Stimulated activated naive CD8-positive, alpha-beta T cell treated with anti-CD3 and anti-CD28 coated beads, Interleukin-15, amount 100 ng/mL, for 72 hours (primary cell): ENCODE measurements at regions not wholly inside any gene's neighbourhood (a gene's known extent, or its start where the extent isn't known, plus 50 kb on each side); places are given as distances from the start of the nearest gene placed in this dataset.
"Not testable (repeated sequence)": the region's sequence is repeated elsewhere in the genome, so short reads cannot be mapped to it uniquely, and the experiment has no call there.

Experiments
- ATAC-seq: fragments of 150-1000 bp; cut with Tn5 transposase; 2 replicates; pipeline ENCODE4 v1.10.0; 2021; ENCODE audit warnings: mild to moderate bottlenecking, moderate library complexity
- DNase-seq, 2 donors: peaks; one replicate each; pipeline ENCODE4 v3.0.0; 2021 to 2022
- H3K27ac Mint-ChIP-seq, 2 donors: one replicate each; pipeline ENCODE4 v1.8.0; 2022; ENCODE audit warnings: mild to moderate bottlenecking in 2 of 2, mixed read lengths in 2 of 2, moderate library complexity in 2 of 2
- H3K27me3 Mint-ChIP-seq: one replicate; pipeline ENCODE4 v1.8.0; 2022; ENCODE audit warnings: mixed read lengths
- H3K4me1 Mint-ChIP-seq: one replicate; pipeline ENCODE4 v1.8.0; 2022; ENCODE audit warnings: mild to moderate bottlenecking, mixed read lengths
- H3K4me3 Mint-ChIP-seq, 2 donors: one replicate each; pipeline ENCODE4 v1.8.0; 2022; ENCODE audit warnings: mild to moderate bottlenecking in 2 of 2, mixed read lengths in 2 of 2, moderate library complexity in 1 of 2
- H3K9me3 Mint-ChIP-seq, 2 donors: one replicate each; pipeline ENCODE4 v1.8.0; 2022; ENCODE audit warnings: mixed read lengths in 2 of 2

- H3K27me3 Mint-ChIP-seq: no peaks in the 10 kb centered on the region
- no peak overlapping the region for H3K27ac Mint-ChIP-seq
- ATAC-seq (no peak), DNase-seq (no peak)
- H3K4me1 Mint-ChIP-seq: no peaks in the 10 kb centered on the region
- peaks cover 0 to 9% of the 10 kb centered on the region in 2 donors for H3K9me3 Mint-ChIP-seq
- H3K4me3 Mint-ChIP-seq: no peak overlapping the region
These were observed 926.9 kb downstream of the TMTC2 start for GRCh38 chr12:83613586-83614110.

GRCh38 chr12:83603106-83603505, 916.4 kb downstream of the TMTC2 start:
- H3K4me3 Mint-ChIP-seq: no peak overlapping the region
- no peak for ATAC-seq
- DNase-seq: no peak
- H3K9me3 Mint-ChIP-seq: peaks cover 17 to 31% of the 10 kb centered on the region in 2 donors
- no peak overlapping the region for H3K27ac Mint-ChIP-seq
- no peaks in the 10 kb centered on the region for H3K4me1 Mint-ChIP-seq
- no peaks in the 10 kb centered on the region for H3K27me3 Mint-ChIP-seq

- ATAC-seq (no peak), DNase-seq (no peak)
- Mint-ChIP-seq H3K27me3 (no peaks in the 10 kb centered on the region), H3K4me1 (no peaks in the 10 kb centered on the region), H3K9me3 (peaks cover 2 to 8% of the 10 kb centered on the region in 2 donors), H3K4me3 (no peak overlapping the region), H3K27ac (no peak overlapping the region)
These were observed 888.6 kb downstream of the TMTC2 start for GRCh38 chr12:83575326-83575725.

- H3K27ac Mint-ChIP-seq: no peak overlapping the region
- no peaks in the 10 kb centered on the region for H3K4me1 Mint-ChIP-seq
- H3K9me3 Mint-ChIP-seq: peaks cover 7 to 10% of the 10 kb centered on the region in 2 donors
- no peaks in the 10 kb centered on the region for H3K27me3 Mint-ChIP-seq
- ATAC-seq (no peak), DNase-seq (no peak)
- H3K4me3 Mint-ChIP-seq: no peak overlapping the region
These were observed 887.4 kb downstream of the TMTC2 start for GRCh38 chr12:83574142-83574541.

GRCh38 chr12:83573671-83574070, 887.0 kb downstream of the TMTC2 start:
- ATAC-seq (no peak), DNase-seq (no peak)
- H3K27ac Mint-ChIP-seq: no peak overlapping the region
- no peak overlapping the region for H3K4me3 Mint-ChIP-seq
- no peaks in the 10 kb centered on the region for H3K4me1 Mint-ChIP-seq
- H3K9me3 Mint-ChIP-seq: peaks cover 7 to 15% of the 10 kb centered on the region in 2 donors
- H3K27me3 Mint-ChIP-seq: no peaks in the 10 kb centered on the region

GRCh38 chr12:83559650-83560049, 872.9 kb downstream of the TMTC2 start:
- no peak for DNase-seq
- ATAC-seq: no peak

GRCh38 chr12:83556040-83556439, 869.3 kb downstream of the TMTC2 start:
- not testable (repeated sequence) for H3K27ac Mint-ChIP-seq, H3K27me3 Mint-ChIP-seq, H3K4me3 Mint-ChIP-seq, ATAC-seq, DNase-seq, H3K4me1 Mint-ChIP-seq
- H3K9me3 Mint-ChIP-seq: peaks cover 5 to 17% of the 10 kb centered on the region in 2 donors

More at GRCh38 chr12:83559650-83560049, 872.9 kb downstream of the TMTC2 start:
- Mint-ChIP-seq H3K9me3 (peaks cover 0 to 13% of the 10 kb centered on the region in 2 donors), H3K27ac (no peak overlapping the region), H3K4me1 (no peaks in the 10 kb centered on the region), H3K4me3 (no peak overlapping the region), H3K27me3 (no peaks in the 10 kb centered on the region)

- H3K27me3 Mint-ChIP-seq: no peaks in the 10 kb centered on the region
- DNase-seq (no peak), ATAC-seq (no peak)
- H3K9me3 Mint-ChIP-seq: peaks cover 6 to 10% of the 10 kb centered on the region in 2 donors
- H3K4me1 Mint-ChIP-seq: no peaks in the 10 kb centered on the region
- no peak overlapping the region for H3K27ac Mint-ChIP-seq
- no peak overlapping the region for H3K4me3 Mint-ChIP-seq
These were observed 854.7 kb downstream of the TMTC2 start for GRCh38 chr12:83541446-83541845.

GRCh38 chr12:83538361-83538965, 851.8 kb downstream of the TMTC2 start:
- no peak for ATAC-seq

GRCh38 chr12:83537428-83538053, 850.8 kb downstream of the TMTC2 start:
- H3K4me3 Mint-ChIP-seq: no peak overlapping the region
- no peaks in the 10 kb centered on the region for H3K27me3 Mint-ChIP-seq
- DNase-seq (no peak), ATAC-seq (no peak)
- H3K4me1 Mint-ChIP-seq: no peaks in the 10 kb centered on the region
- no peaks in the 10 kb centered on the region for H3K9me3 Mint-ChIP-seq
- H3K27ac Mint-ChIP-seq: peak overlapping the region in 1 of 2 donors; percentile 46

More at GRCh38 chr12:83538361-83538965, 851.8 kb downstream of the TMTC2 start:
- no peak overlapping the region for H3K27ac Mint-ChIP-seq
- no peaks in the 10 kb centered on the region for H3K27me3 Mint-ChIP-seq
- DNase-seq: no peak
- H3K9me3 Mint-ChIP-seq: no peaks in the 10 kb centered on the region
- H3K4me3 Mint-ChIP-seq: no peak overlapping the region
- no peaks in the 10 kb centered on the region for H3K4me1 Mint-ChIP-seq

GRCh38 chr12:83536496-83536895, 849.8 kb downstream of the TMTC2 start:
- Mint-ChIP-seq H3K27ac (peak overlapping the region in 1 of 2 donors; percentile 38), H3K4me3 (no peak overlapping the region), H3K4me1 (no peaks in the 10 kb centered on the region), H3K9me3 (no peaks in the 10 kb centered on the region), H3K27me3 (no peaks in the 10 kb centered on the region)
- DNase-seq: no peak
- ATAC-seq: no peak

GRCh38 chr12:83528571-83528970, 841.9 kb downstream of the TMTC2 start:
- DNase-seq: no peak
- H3K4me1 Mint-ChIP-seq: no peaks in the 10 kb centered on the region
- H3K27ac Mint-ChIP-seq: no peak overlapping the region
- H3K27me3 Mint-ChIP-seq: no peaks in the 10 kb centered on the region
- no peak overlapping the region for H3K4me3 Mint-ChIP-seq
- no peak for ATAC-seq
- H3K9me3 Mint-ChIP-seq: peaks cover 6 to 10% of the 10 kb centered on the region in 2 donors

- H3K4me3 Mint-ChIP-seq: no peak overlapping the region
- H3K4me1 Mint-ChIP-seq: no peaks in the 10 kb centered on the region
- H3K27me3 Mint-ChIP-seq: no peaks in the 10 kb centered on the region
- no peak for DNase-seq
- ATAC-seq: no peak
- H3K27ac Mint-ChIP-seq: no peak overlapping the region
- H3K9me3 Mint-ChIP-seq: peaks cover 10 to 12% of the 10 kb centered on the region in 2 donors
These were observed 841.1 kb downstream of the TMTC2 start for GRCh38 chr12:83527810-83528209.

GRCh38 chr12:83515306-83516026, 828.8 kb downstream of the TMTC2 start:
- no peaks in the 10 kb centered on the region for H3K27me3 Mint-ChIP-seq
- no peaks in the 10 kb centered on the region for H3K4me1 Mint-ChIP-seq
- H3K27ac Mint-ChIP-seq: no peak overlapping the region
- ATAC-seq (no peak), DNase-seq (no peak)
- H3K4me3 Mint-ChIP-seq: no peak overlapping the region
- H3K9me3 Mint-ChIP-seq: no peaks in the 10 kb centered on the region

GRCh38 chr12:83514372-83514771, 827.7 kb downstream of the TMTC2 start:
- no peak for DNase-seq
- Mint-ChIP-seq H3K27me3 (no peaks in the 10 kb centered on the region), H3K4me1 (no peaks in the 10 kb centered on the region), H3K4me3 (no peak overlapping the region), H3K9me3 (no peaks in the 10 kb centered on the region), H3K27ac (no peak overlapping the region)
- no peak for ATAC-seq

GRCh38 chr12:83506841-83507240, 820.1 kb downstream of the TMTC2 start:
- no peak overlapping the region for H3K27ac Mint-ChIP-seq
- H3K27me3 Mint-ChIP-seq: no peaks in the 10 kb centered on the region
- no peak for ATAC-seq
- peaks cover 0 to 6% of the 10 kb centered on the region in 2 donors for H3K9me3 Mint-ChIP-seq
- DNase-seq: no peak
- H3K4me3 Mint-ChIP-seq: no peak overlapping the region
- no peaks in the 10 kb centered on the region for H3K4me1 Mint-ChIP-seq
